NCI-H187 (cell line): ENCODE measurements at regions not wholly inside any gene's neighbourhood (a gene's known extent, or its start where the extent isn't known, plus 50 kb on each side); places are given as distances from the start of the nearest gene placed in this dataset.

Experiments used
- DNase-seq, 2 experiments: peaks; one replicate each; lab custom pipeline; 2025; lab: John Stamatoyannopoulos, UW

- DNase-seq = no peak
Observed at GRCh38 chr15:35657679-35658311, 111.8 kb upstream of the DPH6 start.

GRCh38 chr15:35663956-35664355, 118.0 kb upstream of the DPH6 start:
- DNase-seq = no peak

GRCh38 chr15:35665896-35666536, 120.1 kb upstream of the DPH6 start:
- DNase-seq = no peak

- DNase-seq = no peak
Observed at GRCh38 chr15:35667908-35668307, 121.9 kb upstream of the DPH6 start.

GRCh38 chr15:35669021-35669420, 123.1 kb upstream of the DPH6 start:
- no peak for DNase-seq

- no peak for DNase-seq
Observed at GRCh38 chr15:35669432-35670045, 123.6 kb upstream of the DPH6 start.

GRCh38 chr15:35671197-35671596, 125.2 kb upstream of the DPH6 start:
- no peak for DNase-seq

GRCh38 chr15:35671981-35672380, 126.0 kb upstream of the DPH6 start:
- DNase-seq = no peak

- DNase-seq = no peak
Observed at GRCh38 chr15:35673093-35673684, 127.2 kb upstream of the DPH6 start.

GRCh38 chr15:35674873-35675781, 129.2 kb upstream of the DPH6 start:
- peak; percentile 28 to 39 for DNase-seq

- DNase-seq = no peak
Observed at GRCh38 chr15:35678774-35679173, 132.8 kb upstream of the DPH6 start.

GRCh38 chr15:35679186-35679585, 133.2 kb upstream of the DPH6 start:
- DNase-seq = no peak

GRCh38 chr15:35680951-35681350, 135.0 kb upstream of the DPH6 start:
- no peak for DNase-seq

GRCh38 chr15:35686347-35686746, 140.4 kb upstream of the DPH6 start:
- DNase-seq = no peak

GRCh38 chr15:35689266-35689665, 143.3 kb upstream of the DPH6 start:
- DNase-seq = no peak

GRCh38 chr15:35690089-35690488, 144.1 kb upstream of the DPH6 start:
- DNase-seq = no peak

- no peak for DNase-seq
Observed at GRCh38 chr15:35690698-35691116, 144.7 kb upstream of the DPH6 start.

- DNase-seq = no peak
Observed at GRCh38 chr15:35691173-35691761, 145.3 kb upstream of the DPH6 start.

- no peak for DNase-seq
Observed at GRCh38 chr15:35691891-35692867, 146.2 kb upstream of the DPH6 start.

- no peak for DNase-seq
Observed at GRCh38 chr15:35693286-35693685, 147.3 kb upstream of the DPH6 start.
